ENCODE measurements at regions not wholly inside any gene's neighbourhood (a gene's known extent, or its start where the extent isn't known, plus 50 kb on each side); places are given as distances from the start of the nearest gene placed in this dataset.

- ChIA-PET CTCF (no interaction called here), POLR2A (no interaction called here)
- H3K27me3 ChIP-seq (ENCODE audit: control insufficient read depth, insufficient read depth, low read length), result no peaks in the 10 kb centered on the region
- intact Hi-C loops (cut with micrococcal nuclease; ENCODE audit: unreplicated experiment) (no loop called here), in situ Hi-C loops (cut with HindIII; ENCODE audit: low pct_unique_long_range_greater_than_20kb, low sequenced_read_pairs) (no loop called here)
- DNase-seq (ENCODE audit: low read depth, low spot score), result no peak
- 0 out of 2 replicates have a peak, but pooled peaks cover 3% of the 10 kb centered on the region for H3K9me3 ChIP-seq (ENCODE audit: control insufficient read depth, insufficient read depth, low read depth, low read length)
- no TSS peak for BruUV-seq (replicated peaks)
- H3K36me3 ChIP-seq (ENCODE audit: control insufficient read depth, insufficient read depth, low read length), result no peaks in the 10 kb centered on the region
- no peaks in the 10 kb centered on the region for H3K4me1 ChIP-seq (ENCODE audit: control insufficient read depth, insufficient read depth, low read length)
- no peak overlapping the region for H3K4me3 ChIP-seq (ENCODE audit: low read depth in 2 of 2, low read length in 2 of 2)
- ATAC-seq, result no peak
- TF ChIP-seq TCF7L2 (IDR thresholded peaks at IDR 0.05; ENCODE audit: low read depth, low read length) (no peak), SIN3A (IDR thresholded peaks at IDR 0.05; ENCODE audit: borderline replicate concordance, insufficient read depth, low read depth, low read length) (no peak), POLR2AphosphoS5 (IDR thresholded peaks at IDR 0.05; ENCODE audit: low read depth, low read length) (no peak)
- TF ChIP-seq, protein P1, sequence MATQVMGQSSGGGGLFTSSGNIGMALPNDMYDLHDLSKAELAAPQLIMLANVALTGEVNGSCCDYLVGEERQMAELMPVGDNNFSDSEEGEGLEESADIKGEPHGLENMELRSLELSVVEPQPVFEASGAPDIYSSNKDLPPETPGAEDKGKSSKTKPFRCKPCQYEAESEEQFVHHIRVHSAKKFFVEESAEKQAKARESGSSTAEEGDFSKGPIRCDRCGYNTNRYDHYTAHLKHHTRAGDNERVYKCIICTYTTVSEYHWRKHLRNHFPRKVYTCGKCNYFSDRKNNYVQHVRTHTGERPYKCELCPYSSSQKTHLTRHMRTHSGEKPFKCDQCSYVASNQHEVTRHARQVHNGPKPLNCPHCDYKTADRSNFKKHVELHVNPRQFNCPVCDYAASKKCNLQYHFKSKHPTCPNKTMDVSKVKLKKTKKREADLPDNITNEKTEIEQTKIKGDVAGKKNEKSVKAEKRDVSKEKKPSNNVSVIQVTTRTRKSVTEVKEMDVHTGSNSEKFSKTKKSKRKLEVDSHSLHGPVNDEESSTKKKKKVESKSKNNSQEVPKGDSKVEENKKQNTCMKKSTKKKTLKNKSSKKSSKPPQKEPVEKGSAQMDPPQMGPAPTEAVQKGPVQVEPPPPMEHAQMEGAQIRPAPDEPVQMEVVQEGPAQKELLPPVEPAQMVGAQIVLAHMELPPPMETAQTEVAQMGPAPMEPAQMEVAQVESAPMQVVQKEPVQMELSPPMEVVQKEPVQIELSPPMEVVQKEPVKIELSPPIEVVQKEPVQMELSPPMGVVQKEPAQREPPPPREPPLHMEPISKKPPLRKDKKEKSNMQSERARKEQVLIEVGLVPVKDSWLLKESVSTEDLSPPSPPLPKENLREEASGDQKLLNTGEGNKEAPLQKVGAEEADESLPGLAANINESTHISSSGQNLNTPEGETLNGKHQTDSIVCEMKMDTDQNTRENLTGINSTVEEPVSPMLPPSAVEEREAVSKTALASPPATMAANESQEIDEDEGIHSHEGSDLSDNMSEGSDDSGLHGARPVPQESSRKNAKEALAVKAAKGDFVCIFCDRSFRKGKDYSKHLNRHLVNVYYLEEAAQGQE (IDR thresholded peaks at IDR 0.05; ENCODE audit: insufficient read depth in 1 of 2, low read depth in 2 of 2, low read length in 1 of 2), result no peak
- TF ChIP-seq, protein P2, sequence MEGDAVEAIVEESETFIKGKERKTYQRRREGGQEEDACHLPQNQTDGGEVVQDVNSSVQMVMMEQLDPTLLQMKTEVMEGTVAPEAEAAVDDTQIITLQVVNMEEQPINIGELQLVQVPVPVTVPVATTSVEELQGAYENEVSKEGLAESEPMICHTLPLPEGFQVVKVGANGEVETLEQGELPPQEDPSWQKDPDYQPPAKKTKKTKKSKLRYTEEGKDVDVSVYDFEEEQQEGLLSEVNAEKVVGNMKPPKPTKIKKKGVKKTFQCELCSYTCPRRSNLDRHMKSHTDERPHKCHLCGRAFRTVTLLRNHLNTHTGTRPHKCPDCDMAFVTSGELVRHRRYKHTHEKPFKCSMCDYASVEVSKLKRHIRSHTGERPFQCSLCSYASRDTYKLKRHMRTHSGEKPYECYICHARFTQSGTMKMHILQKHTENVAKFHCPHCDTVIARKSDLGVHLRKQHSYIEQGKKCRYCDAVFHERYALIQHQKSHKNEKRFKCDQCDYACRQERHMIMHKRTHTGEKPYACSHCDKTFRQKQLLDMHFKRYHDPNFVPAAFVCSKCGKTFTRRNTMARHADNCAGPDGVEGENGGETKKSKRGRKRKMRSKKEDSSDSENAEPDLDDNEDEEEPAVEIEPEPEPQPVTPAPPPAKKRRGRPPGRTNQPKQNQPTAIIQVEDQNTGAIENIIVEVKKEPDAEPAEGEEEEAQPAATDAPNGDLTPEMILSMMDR (IDR thresholded peaks at IDR 0.05), result no peak
- no peak overlapping the region for H3K27ac ChIP-seq (ENCODE audit: low read length)
Observed at GRCh38 chr7:136234040-136234439, 256.9 kb upstream of the MTPN start.

- Histone ChIP-seq H3K9me3 (ENCODE audit: control insufficient read depth, insufficient read depth, low read depth, low read length) (no peaks in the 10 kb centered on the region), H3K27ac (ENCODE audit: low read length) (no peak overlapping the region), H3K27me3 (ENCODE audit: control insufficient read depth, insufficient read depth, low read length) (no peaks in the 10 kb centered on the region), H3K4me1 (ENCODE audit: control insufficient read depth, insufficient read depth, low read length) (no peaks in the 10 kb centered on the region), H3K4me3 (ENCODE audit: low read depth in 2 of 2, low read length in 2 of 2) (no peak overlapping the region), H3K36me3 (ENCODE audit: control insufficient read depth, insufficient read depth, low read length) (no peaks in the 10 kb centered on the region)
- ChIA-PET POLR2A (no interaction called here), CTCF (no interaction called here)
- TF ChIP-seq, protein P1 (IDR thresholded peaks at IDR 0.05; ENCODE audit: insufficient read depth in 1 of 2, low read depth in 2 of 2, low read length in 1 of 2), result no peak
- TF ChIP-seq POLR2AphosphoS5 (IDR thresholded peaks at IDR 0.05; ENCODE audit: low read depth, low read length), result no peak
- TF ChIP-seq TCF7L2 (IDR thresholded peaks at IDR 0.05; ENCODE audit: low read depth, low read length), result no peak
- TF ChIP-seq, protein P2 (IDR thresholded peaks at IDR 0.05), result no peak
- no peak for TF ChIP-seq SIN3A (IDR thresholded peaks at IDR 0.05; ENCODE audit: borderline replicate concordance, insufficient read depth, low read depth, low read length)
- DNase-seq (ENCODE audit: low read depth, low spot score) (no peak), ATAC-seq (no peak)
- intact Hi-C loops (cut with micrococcal nuclease; ENCODE audit: unreplicated experiment), result no loop called here
- BruUV-seq (replicated peaks), result no TSS peak
- in situ Hi-C loops (cut with HindIII; ENCODE audit: low pct_unique_long_range_greater_than_20kb, low sequenced_read_pairs), result no loop called here
Observed at GRCh38 chr7:136230210-136230609, 253.1 kb upstream of the MTPN start.

Measured in Panc1 (cell line).